Testis (tissue), 2 donors: ENCODE measurements at regions not wholly inside any gene's neighbourhood (a gene's known extent, or its start where the extent isn't known, plus 50 kb on each side); places are given as distances from the start of the nearest gene placed in this dataset.
"Not testable (repeated sequence)": the region's sequence is repeated elsewhere in the genome, so short reads cannot be mapped to it uniquely, and the experiment has no call there.

Experiments
- DNase-seq: peaks from one replicate; pipeline ENCODE4 v3.0.0-alpha.2; 2019
- H3K27ac ChIP-seq, 2 donors: fragments of 200-600 bp; sonication (generic); one replicate each; pipeline ENCODE4 v1.5.1; 2019
- H3K27me3 ChIP-seq: fragments of 200-600 bp; sonication (generic); one replicate; pipeline ENCODE4 v1.5.1; 2019
- H3K36me3 ChIP-seq: fragments of 200-600 bp; sonication (generic); one replicate; pipeline ENCODE4 v1.5.1; 2017; ENCODE audit warnings: low read depth; ENCODE audit errors: missing control alignments
- H3K4me1 ChIP-seq: fragments of 200-600 bp; sonication (generic); one replicate; pipeline ENCODE4 v1.5.1; 2019
- H3K4me3 ChIP-seq, 2 donors: fragments of 200-600 bp; sonication (generic); one replicate each; pipeline ENCODE4 v1.5.1; 2017 to 2019
- H3K9me3 ChIP-seq: fragments of 200-600 bp; sonication (generic); one replicate; pipeline ENCODE4 v1.5.1; 2017
- POLR2A ChIP-seq: fragments of 450-650 bp; IDR thresholded peaks from one replicate; pipeline ENCODE4 v1.6.1; 2017; ENCODE audit warnings: antibody characterized with exemption, mild to moderate bottlenecking, moderate library complexity
- WGBS, 2 donors: methylation state at CpG; one replicate each; pipeline ENCODE4 v1.1.5; 2018; 5-methylcytosine and 5-hydroxymethylcytosine counted together
- intact Hi-C: fragments of 100-400 bp; cut with DNase I; formaldehyde crosslinking; loops from one replicate; pipeline ENCODE4 v1.15.1; 2023; ENCODE audit warnings: low total_unique reads
- TF ChIP-seq, protein P1 (sequence below), 3 experiments: fragments of 450-650 bp in 2 of 3; fragments of 200-600 bp in 1 of 3; sonication (generic) in 1 of 3; IDR thresholded peaks; one replicate each; pipeline ENCODE4 v1.5.1; 2016 to 2019; ENCODE audit warnings: antibody characterized with exemption in 3 of 3, mild to moderate bottlenecking in 2 of 3, moderate library complexity in 1 of 3

DNA sequence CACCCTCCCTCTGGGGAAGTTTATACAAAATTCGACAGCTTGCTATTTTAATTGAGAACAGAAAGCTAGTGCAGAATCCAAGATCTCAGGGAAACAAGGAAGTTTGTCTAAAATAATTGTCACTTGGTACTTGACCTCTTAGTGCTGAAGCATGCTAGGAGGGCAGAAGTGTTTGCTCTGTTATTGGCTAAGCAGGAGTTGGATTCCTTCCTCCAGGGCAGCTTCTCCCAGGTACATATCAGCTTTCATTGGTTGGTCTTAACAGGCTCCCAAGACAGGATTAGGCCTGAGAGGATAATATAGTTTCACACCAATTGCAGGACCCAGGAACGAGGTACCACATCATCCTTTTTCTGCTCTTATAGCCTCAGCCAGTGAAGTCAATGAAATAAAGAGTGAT is 432.8 kb downstream of the IRX1 start:
- Histone ChIP-seq H3K4me3 (no peak overlapping the region), H3K27me3 (no peaks in the 10 kb centered on the region), H3K4me1 (no peaks in the 10 kb centered on the region), H3K9me3 (no peaks in the 10 kb centered on the region), H3K36me3 (no peaks in the 10 kb centered on the region), H3K27ac (no peak overlapping the region)
- WGBS, 2 donors: 59 to 65% methylated on average over 2 of the region's 2 CpGs
- TF ChIP-seq POLR2A: no peak
- TF ChIP-seq, protein P1, sequence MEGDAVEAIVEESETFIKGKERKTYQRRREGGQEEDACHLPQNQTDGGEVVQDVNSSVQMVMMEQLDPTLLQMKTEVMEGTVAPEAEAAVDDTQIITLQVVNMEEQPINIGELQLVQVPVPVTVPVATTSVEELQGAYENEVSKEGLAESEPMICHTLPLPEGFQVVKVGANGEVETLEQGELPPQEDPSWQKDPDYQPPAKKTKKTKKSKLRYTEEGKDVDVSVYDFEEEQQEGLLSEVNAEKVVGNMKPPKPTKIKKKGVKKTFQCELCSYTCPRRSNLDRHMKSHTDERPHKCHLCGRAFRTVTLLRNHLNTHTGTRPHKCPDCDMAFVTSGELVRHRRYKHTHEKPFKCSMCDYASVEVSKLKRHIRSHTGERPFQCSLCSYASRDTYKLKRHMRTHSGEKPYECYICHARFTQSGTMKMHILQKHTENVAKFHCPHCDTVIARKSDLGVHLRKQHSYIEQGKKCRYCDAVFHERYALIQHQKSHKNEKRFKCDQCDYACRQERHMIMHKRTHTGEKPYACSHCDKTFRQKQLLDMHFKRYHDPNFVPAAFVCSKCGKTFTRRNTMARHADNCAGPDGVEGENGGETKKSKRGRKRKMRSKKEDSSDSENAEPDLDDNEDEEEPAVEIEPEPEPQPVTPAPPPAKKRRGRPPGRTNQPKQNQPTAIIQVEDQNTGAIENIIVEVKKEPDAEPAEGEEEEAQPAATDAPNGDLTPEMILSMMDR (IDR thresholded peaks at IDR 0.05): no peak
- intact Hi-C loops: no loop called here
- no peak for DNase-seq

DNA sequence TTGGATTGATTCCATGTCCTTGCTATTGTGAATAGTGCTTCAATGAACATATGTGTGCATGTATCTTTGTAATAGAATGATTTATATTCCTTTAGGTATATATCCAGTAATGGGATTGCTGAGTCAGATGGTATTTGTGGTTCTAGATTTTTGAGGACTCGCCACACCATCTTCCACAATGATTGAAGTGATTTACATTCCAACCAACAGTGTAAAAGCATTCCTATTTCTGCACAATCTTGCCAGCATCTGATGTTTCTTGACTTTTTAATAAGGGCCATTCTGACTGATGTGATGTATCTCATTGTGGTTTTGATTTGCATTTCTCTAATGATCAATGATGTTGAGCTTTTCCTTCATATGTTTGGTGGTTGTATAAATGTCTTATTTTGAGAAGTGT is 437.9 kb downstream of the IRX1 start:
- H3K4me3 ChIP-seq, H3K4me1 ChIP-seq, H3K27ac ChIP-seq, H3K27me3 ChIP-seq, intact Hi-C loops, DNase-seq, H3K36me3 ChIP-seq, H3K9me3 ChIP-seq: not testable (repeated sequence)
- WGBS, 2 donors: 79 to 81% methylated on average over 1 of the region's 1 CpG

DNA sequence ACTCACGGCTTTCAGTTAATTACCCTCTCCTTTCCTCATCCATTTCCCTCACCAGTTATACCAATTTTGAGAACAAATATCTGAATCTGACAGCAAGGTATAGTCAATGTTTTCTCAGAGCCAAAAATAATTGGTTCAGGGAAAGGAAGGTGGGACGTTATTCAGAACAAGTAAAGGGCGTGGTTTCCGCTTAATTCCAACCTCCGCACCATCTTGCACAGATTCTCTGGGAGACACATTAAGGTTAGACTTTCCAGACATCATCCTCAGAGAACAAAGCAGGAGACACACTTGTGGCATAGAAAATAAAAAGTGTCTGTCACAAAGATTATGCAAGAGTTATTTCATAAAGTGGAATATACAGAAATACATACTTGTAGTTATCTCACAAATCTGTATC is 441.2 kb downstream of the IRX1 start:
- Histone ChIP-seq H3K4me1 (no peaks in the 10 kb centered on the region), H3K36me3 (no peaks in the 10 kb centered on the region), H3K4me3 (no peak overlapping the region), H3K27ac (no peak overlapping the region), H3K27me3 (no peaks in the 10 kb centered on the region), H3K9me3 (no peaks in the 10 kb centered on the region)
- WGBS, 2 donors: 69 to 82% methylated on average over 5 of the region's 5 CpGs
- DNase-seq: no peak
- TF ChIP-seq, protein P1 (IDR thresholded peaks at IDR 0.05): no peak
- TF ChIP-seq POLR2A: no peak
- intact Hi-C loops: no loop called here

DNA sequence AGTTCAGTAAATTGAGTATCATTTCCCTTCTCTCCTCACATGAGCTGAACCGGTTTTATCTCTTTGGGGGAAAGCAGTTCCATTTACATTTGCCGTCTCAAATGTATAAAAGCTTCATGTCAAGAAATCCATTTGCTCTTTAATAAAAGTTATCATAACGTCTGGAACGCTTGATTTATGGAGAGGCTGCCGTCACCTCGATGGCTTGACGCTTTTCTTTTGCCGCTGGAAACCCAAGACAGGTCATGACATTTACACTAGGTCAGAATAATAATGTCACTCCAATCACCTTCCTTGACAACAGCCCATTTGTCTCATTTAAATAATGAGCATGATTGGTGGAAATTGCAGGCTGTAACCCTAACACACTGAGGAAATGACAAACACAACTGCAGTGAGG is 443.4 kb downstream of the IRX1 start:
- H3K9me3 ChIP-seq: no peaks in the 10 kb centered on the region
- H3K36me3 ChIP-seq: no peaks in the 10 kb centered on the region
- intact Hi-C loops: no loop called here
- H3K27ac ChIP-seq: no peak overlapping the region
- H3K27me3 ChIP-seq: no peaks in the 10 kb centered on the region
- 55 to 57% methylated on average over 8 of the region's 8 CpGs for WGBS, 2 donors
- DNase-seq: no peak
- no peaks in the 10 kb centered on the region for H3K4me1 ChIP-seq
- no peak overlapping the region for H3K4me3 ChIP-seq
- TF ChIP-seq, protein P1 (IDR thresholded peaks at IDR 0.05): no peak
- no peak for TF ChIP-seq POLR2A

DNA sequence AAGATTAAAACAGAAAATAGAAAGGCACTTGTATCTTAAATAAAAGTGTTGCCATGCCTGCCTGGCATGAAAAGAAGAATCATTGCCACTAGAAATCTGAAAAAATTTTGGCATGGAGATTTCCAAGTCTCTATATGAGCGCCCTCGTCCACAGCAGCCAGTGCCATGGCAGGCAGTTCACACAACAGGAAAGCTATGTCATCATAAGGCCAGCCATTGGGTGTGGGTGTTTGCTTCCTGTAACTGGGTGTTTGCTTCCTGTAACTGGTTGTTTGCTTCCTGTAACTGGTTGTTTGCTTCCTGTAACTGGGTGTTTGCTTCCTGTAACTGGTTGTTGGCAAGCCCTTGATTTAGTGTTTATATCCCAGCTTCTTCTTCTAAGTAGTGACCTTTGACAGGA is 446.7 kb downstream of the IRX1 start:
- no peak for DNase-seq
- Histone ChIP-seq H3K36me3 (no peaks in the 10 kb centered on the region), H3K27me3 (no peaks in the 10 kb centered on the region), H3K27ac (no peak overlapping the region), H3K9me3 (no peaks in the 10 kb centered on the region), H3K4me1 (no peaks in the 10 kb centered on the region), H3K4me3 (no peak overlapping the region)
- WGBS, 2 donors: 73 to 86% methylated on average over 2 of the region's 2 CpGs
- TF ChIP-seq, protein P1 (IDR thresholded peaks at IDR 0.05): no peak
- no peak for TF ChIP-seq POLR2A
- intact Hi-C loops: no loop called here
